HUES6 (cell line): ENCODE measurements at regions not wholly inside any gene's neighbourhood (a gene's known extent, or its start where the extent isn't known, plus 50 kb on each side); places are given as distances from the start of the nearest gene placed in this dataset.

ENCODE experiments used
- H3K27ac ChIP-seq: 2 replicates; pipeline ENCODE4 v1.7.0; 2013; ENCODE audit warnings: low read depth, mild to moderate bottlenecking, low read length, inconsistent platforms
- H3K27me3 ChIP-seq: 2 replicates; pipeline ENCODE4 v1.6.1; 2013; ENCODE audit warnings: low read length; ENCODE audit not compliant: control insufficient read depth, insufficient read depth
- H3K36me3 ChIP-seq: 2 replicates; pipeline ENCODE4 v1.6.1; 2013; ENCODE audit warnings: low read length; ENCODE audit not compliant: control insufficient read depth, insufficient read depth
- H3K4me1 ChIP-seq: 2 replicates; pipeline ENCODE4 v1.6.1; 2013; ENCODE audit warnings: low read length; ENCODE audit not compliant: control insufficient read depth, insufficient read depth
- H3K4me3 ChIP-seq: 2 replicates; pipeline ENCODE4 v1.5.1; 2013; ENCODE audit warnings: low read depth, low read length
- H3K9ac ChIP-seq: one replicate; pipeline ENCODE4 v1.6.1; 2013; ENCODE audit warnings: mild to moderate bottlenecking, low read length
- H3K9me3 ChIP-seq: 2 replicates; pipeline ENCODE4 v1.6.1; 2013; ENCODE audit warnings: low read depth, low read length; ENCODE audit not compliant: control insufficient read depth, insufficient read depth

- Histone ChIP-seq H3K36me3 (no peaks in the 10 kb centered on the region), H3K9ac (no peak overlapping the region), H3K27ac (no peak overlapping the region), H3K4me3 (no peak overlapping the region), H3K27me3 (no peaks in the 10 kb centered on the region), H3K4me1 (no peaks in the 10 kb centered on the region), H3K9me3 (no peaks in the 10 kb centered on the region)
Measured at GRCh38 chr7:27389496-27389895, 146.9 kb downstream of the EVX1 start.

- Histone ChIP-seq H3K9me3 (no peaks in the 10 kb centered on the region), H3K9ac (no peak overlapping the region), H3K4me1 (no peaks in the 10 kb centered on the region), H3K4me3 (no peak overlapping the region), H3K27me3 (no peaks in the 10 kb centered on the region), H3K36me3 (no peaks in the 10 kb centered on the region), H3K27ac (no peak overlapping the region)
Measured at GRCh38 chr7:27392477-27392876, 149.9 kb downstream of the EVX1 start.

- Histone ChIP-seq H3K27me3 (no peaks in the 10 kb centered on the region), H3K27ac (no peak overlapping the region), H3K4me1 (no peaks in the 10 kb centered on the region), H3K9ac (no peak overlapping the region), H3K36me3 (no peaks in the 10 kb centered on the region), H3K4me3 (no peak overlapping the region), H3K9me3 (no peaks in the 10 kb centered on the region)
Measured at GRCh38 chr7:27394871-27395270, 152.3 kb downstream of the EVX1 start.

- Histone ChIP-seq H3K4me3 (no peak overlapping the region), H3K27me3 (no peaks in the 10 kb centered on the region), H3K36me3 (no peaks in the 10 kb centered on the region), H3K9ac (no peak overlapping the region), H3K27ac (no peak overlapping the region), H3K4me1 (no peaks in the 10 kb centered on the region), H3K9me3 (no peaks in the 10 kb centered on the region)
Measured at GRCh38 chr7:27395626-27396025, 153.0 kb downstream of the EVX1 start.

- Histone ChIP-seq H3K4me1 (no peaks in the 10 kb centered on the region), H3K4me3 (no peak overlapping the region), H3K36me3 (no peaks in the 10 kb centered on the region)
Measured at GRCh38 chr7:27397503-27397902, 154.9 kb downstream of the EVX1 start.

GRCh38 chr7:27398851-27399250 lies 156.2 kb downstream of the EVX1 start:
- H3K27me3 ChIP-seq = no peaks in the 10 kb centered on the region
- no peak overlapping the region for H3K27ac ChIP-seq
- no peaks in the 10 kb centered on the region for H3K4me1 ChIP-seq
- H3K36me3 ChIP-seq = no peaks in the 10 kb centered on the region
- H3K9ac ChIP-seq = no peak overlapping the region
- no peaks in the 10 kb centered on the region for H3K9me3 ChIP-seq
- no peak overlapping the region for H3K4me3 ChIP-seq

More at GRCh38 chr7:27397503-27397902, 154.9 kb downstream of the EVX1 start:
- H3K27ac ChIP-seq = no peak overlapping the region
- H3K27me3 ChIP-seq = no peaks in the 10 kb centered on the region
- H3K9ac ChIP-seq = no peak overlapping the region
- no peaks in the 10 kb centered on the region for H3K9me3 ChIP-seq

- Histone ChIP-seq H3K4me1 (no peaks in the 10 kb centered on the region), H3K27me3 (no peaks in the 10 kb centered on the region), H3K36me3 (no peaks in the 10 kb centered on the region), H3K27ac (no peak overlapping the region), H3K9ac (no peak overlapping the region), H3K4me3 (no peak overlapping the region), H3K9me3 (no peaks in the 10 kb centered on the region)
Measured at GRCh38 chr7:27399791-27400567, 157.4 kb downstream of the EVX1 start.

- Histone ChIP-seq H3K4me1 (peaks cover 9% of the 10 kb centered on the region), H3K9ac (no peak overlapping the region), H3K27me3 (no peaks in the 10 kb centered on the region), H3K36me3 (no peaks in the 10 kb centered on the region), H3K9me3 (no peaks in the 10 kb centered on the region), H3K27ac (no peak overlapping the region), H3K4me3 (no peak overlapping the region)
Measured at GRCh38 chr7:27405780-27406179, 163.2 kb downstream of the EVX1 start.

GRCh38 chr7:27409311-27409710 lies 166.7 kb downstream of the EVX1 start:
- Histone ChIP-seq H3K9ac (no peak overlapping the region), H3K27me3 (no peaks in the 10 kb centered on the region), H3K36me3 (no peaks in the 10 kb centered on the region), H3K4me1 (peaks cover 15% of the 10 kb centered on the region), H3K4me3 (no peak overlapping the region), H3K9me3 (no peaks in the 10 kb centered on the region), H3K27ac (no peak overlapping the region)

GRCh38 chr7:27409776-27410175 lies 167.2 kb downstream of the EVX1 start:
- Histone ChIP-seq H3K27me3 (no peaks in the 10 kb centered on the region), H3K27ac (no peak overlapping the region), H3K4me1 (peaks cover 15% of the 10 kb centered on the region), H3K9ac (no peak overlapping the region), H3K4me3 (no peak overlapping the region), H3K36me3 (no peaks in the 10 kb centered on the region), H3K9me3 (no peaks in the 10 kb centered on the region)

GRCh38 chr7:27410812-27411544 lies 168.4 kb downstream of the EVX1 start:
- Histone ChIP-seq H3K4me1 (peaks cover 15% of the 10 kb centered on the region), H3K4me3 (no peak overlapping the region), H3K9me3 (no peaks in the 10 kb centered on the region), H3K27me3 (no peaks in the 10 kb centered on the region), H3K27ac (no peak overlapping the region), H3K9ac (no peak overlapping the region), H3K36me3 (no peaks in the 10 kb centered on the region)
